WTC11 (cell line): ENCODE measurements at regions not wholly inside any gene's neighbourhood (a gene's known extent, or its start where the extent isn't known, plus 50 kb on each side); places are given as distances from the start of the nearest gene placed in this dataset.

Source experiments
- ATAC-seq: fragments of 200-7000 bp; cut with Tn5 transposase; 2 replicates; pipeline ENCODE4 v1.10.0; 2021; ENCODE audit warnings: mild to moderate bottlenecking, moderate library complexity
- CTCF ChIA-PET: fragments of 300-600 bp; sonication (Branson Sonifier 250); formaldehyde crosslinking; loops from one replicate; lab custom pipeline; 2021; ENCODE audit warnings: antibody characterized with exemption; lab: Charles Lee
- POLR2A ChIA-PET: fragments of 350-600 bp; sonication (Branson Sonifier 250); formaldehyde crosslinking; loops from one replicate; lab custom pipeline; 2021; ENCODE audit warnings: antibody characterized with exemption; lab: Charles Lee
- DNase-seq: peaks from one replicate; pipeline ENCODE4 v3.0.0; 2021; ENCODE audit warnings: low spot score
- H3K27ac Mint-ChIP-seq: 2 replicates; pipeline ENCODE4 v1.8.0; 2021; ENCODE audit warnings: mixed read lengths
- H3K27me3 Mint-ChIP-seq: 2 replicates; pipeline ENCODE4 v1.8.0; 2021; ENCODE audit warnings: low read depth, mild to moderate bottlenecking, moderate library complexity, mixed read lengths
- H3K36me3 Mint-ChIP-seq: 2 replicates; pipeline ENCODE4 v1.8.0; 2021; ENCODE audit warnings: mixed read lengths
- H3K4me1 Mint-ChIP-seq: 2 replicates; pipeline ENCODE4 v1.8.0; 2022; ENCODE audit warnings: mixed read lengths
- H3K4me3 Mint-ChIP-seq: 2 replicates; pipeline ENCODE4 v1.8.0; 2021; ENCODE audit warnings: mild to moderate bottlenecking, moderate library complexity, mixed read lengths
- H3K9me3 Mint-ChIP-seq: 2 replicates; pipeline ENCODE4 v1.8.0; 2021; ENCODE audit warnings: mixed read lengths
- ATF1 ChIP-seq: sonication (generic); formaldehyde crosslinking; IDR thresholded peaks from 2 replicates; pipeline ENCODE4 v1.8.1; 2023; ENCODE audit warnings: mild to moderate bottlenecking, moderate library complexity, missing genetic modification reagents
- ATF6 ChIP-seq: sonication (generic); formaldehyde crosslinking; IDR thresholded peaks from 2 replicates; pipeline ENCODE4 v1.8.1; 2023; ENCODE audit warnings: mild to moderate bottlenecking, missing genetic modification reagents
- CREM ChIP-seq: sonication (generic); formaldehyde crosslinking; IDR thresholded peaks from 2 replicates; pipeline ENCODE4 v1.8.1; 2022; ENCODE audit warnings: mild to moderate bottlenecking, missing genetic modification reagents, moderate library complexity
- ERG ChIP-seq: fragments of 250-450 bp; sonication (Bioruptor Pico); IDR thresholded peaks from 2 replicates; pipeline ENCODE4 v1.8.0; 2021; ENCODE audit warnings: mild to moderate bottlenecking
- ESRRA ChIP-seq: sonication (generic); formaldehyde crosslinking; IDR thresholded peaks from 2 replicates; pipeline ENCODE4 v1.8.1; 2022; ENCODE audit warnings: mild to moderate bottlenecking, missing genetic modification reagents, borderline replicate concordance
- FOXP1 ChIP-seq: sonication (generic); formaldehyde crosslinking; IDR thresholded peaks from 2 replicates; pipeline ENCODE4 v1.8.0; 2022; ENCODE audit warnings: missing genetic modification reagents, mild to moderate bottlenecking, moderate library complexity, borderline replicate concordance
- MYBL2 ChIP-seq: sonication (generic); formaldehyde crosslinking; IDR thresholded peaks from 2 replicates; pipeline ENCODE4 v1.8.1; 2023; ENCODE audit warnings: mild to moderate bottlenecking, moderate library complexity, missing genetic modification reagents
- NFATC4 ChIP-seq: fragments of 250-450 bp; sonication (Bioruptor Pico); IDR thresholded peaks from 2 replicates; pipeline ENCODE4 v1.9.0; 2021; ENCODE audit warnings: mild to moderate bottlenecking
- OVOL2 ChIP-seq: fragments of 250-450 bp; sonication (Bioruptor Pico); IDR thresholded peaks from 2 replicates; pipeline ENCODE4 v1.9.0; 2021; ENCODE audit warnings: mild to moderate bottlenecking, borderline replicate concordance
- PREB ChIP-seq: sonication (generic); formaldehyde crosslinking; IDR thresholded peaks from 2 replicates; pipeline ENCODE4 v1.8.1; 2022; ENCODE audit warnings: mild to moderate bottlenecking, missing genetic modification reagents, moderate library complexity, borderline replicate concordance
- PRRX2 ChIP-seq: fragments of 250-450 bp; sonication (Bioruptor Pico); IDR thresholded peaks from 2 replicates; pipeline ENCODE4 v1.8.0; 2021; ENCODE audit warnings: mild to moderate bottlenecking
- RELA ChIP-seq: sonication (generic); formaldehyde crosslinking; IDR thresholded peaks from 2 replicates; pipeline ENCODE4 v1.8.1; 2022; ENCODE audit warnings: missing genetic modification reagents, mild to moderate bottlenecking, borderline replicate concordance
- SMAD3 ChIP-seq: sonication (generic); formaldehyde crosslinking; IDR thresholded peaks from 2 replicates; pipeline ENCODE4 v1.8.0; 2022; ENCODE audit warnings: missing genetic modification reagents, mild to moderate bottlenecking, borderline replicate concordance
- SP1 ChIP-seq: sonication (generic); formaldehyde crosslinking; conservative IDR thresholded peaks from 2 replicates; pipeline ENCODE4 v1.8.1; 2022; ENCODE audit warnings: missing genetic modification reagents
- TCF7 ChIP-seq: sonication (generic); formaldehyde crosslinking; IDR thresholded peaks from 2 replicates; pipeline ENCODE4 v1.8.0; 2022; ENCODE audit warnings: mild to moderate bottlenecking, low read depth, missing genetic modification reagents, moderate library complexity
- ZNF512 ChIP-seq: sonication (generic); formaldehyde crosslinking; IDR thresholded peaks from 2 replicates; pipeline ENCODE4 v1.8.1; 2022; ENCODE audit warnings: missing genetic modification reagents, borderline replicate concordance
- TF ChIP-seq, protein P1 (sequence below): sonication (generic); formaldehyde crosslinking; IDR thresholded peaks from 2 replicates; pipeline ENCODE4 v1.8.1; 2023; ENCODE audit warnings: mild to moderate bottlenecking, missing genetic modification reagents, moderate library complexity
- TF ChIP-seq, protein P2 (sequence below): sonication (generic); formaldehyde crosslinking; IDR thresholded peaks from 2 replicates; pipeline ENCODE4 v1.8.0; 2022; ENCODE audit warnings: missing genetic modification reagents
- TF ChIP-seq, protein P3 (sequence below): fragments of 250-450 bp; sonication (Bioruptor Pico); IDR thresholded peaks from 2 replicates; pipeline ENCODE4 v1.9.0; 2021; ENCODE audit warnings: mild to moderate bottlenecking
- TF ChIP-seq, protein P4 (sequence below): sonication (generic); formaldehyde crosslinking; IDR thresholded peaks from 2 replicates; pipeline ENCODE4 v1.8.0; 2023; ENCODE audit warnings: missing genetic modification reagents

DNA sequence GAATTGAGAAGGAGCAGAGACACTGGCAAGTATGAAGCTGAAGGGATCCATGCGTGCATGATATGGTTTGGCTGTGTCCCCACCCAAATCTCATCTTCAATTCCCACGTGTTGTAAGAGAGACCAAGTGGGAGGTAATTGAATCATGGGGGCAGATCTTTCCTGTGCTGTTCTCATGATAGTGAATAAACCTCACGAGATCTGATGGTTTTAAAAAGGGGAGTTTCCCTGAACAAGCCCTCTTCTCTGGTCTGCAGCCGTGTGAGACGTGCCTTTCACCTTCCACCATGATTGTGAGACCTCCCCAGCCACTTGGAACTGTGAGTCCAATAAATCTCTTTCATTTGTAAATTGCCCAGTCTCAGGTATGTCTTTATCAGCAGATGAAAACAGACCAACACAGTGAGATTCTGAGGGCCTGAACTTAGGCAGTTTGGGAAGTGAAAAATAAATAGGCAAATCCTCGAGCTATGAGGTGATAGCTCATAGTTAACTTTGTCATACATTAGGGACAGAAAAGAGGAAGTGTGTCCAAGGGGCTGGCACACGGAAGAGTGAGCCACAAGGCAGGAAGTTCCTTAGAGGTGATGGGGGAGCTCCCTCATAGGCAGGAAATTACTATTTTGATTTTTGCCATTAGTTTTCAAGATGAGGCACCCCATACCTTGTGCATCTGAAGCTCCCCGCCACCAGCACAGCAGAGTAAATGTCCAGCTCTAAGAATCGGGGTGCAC lies 658.8 kb upstream of the ID2 start:
- no peak overlapping the region for H3K4me3 Mint-ChIP-seq

More for the DNA sequence above, 658.8 kb upstream of the ID2 start:
- TF ChIP-seq NFATC4 (CRISPR knock-in tag): no peak
- TF ChIP-seq MYBL2 (CRISPR knock-in tag): no peak
- TF ChIP-seq, protein P1, sequence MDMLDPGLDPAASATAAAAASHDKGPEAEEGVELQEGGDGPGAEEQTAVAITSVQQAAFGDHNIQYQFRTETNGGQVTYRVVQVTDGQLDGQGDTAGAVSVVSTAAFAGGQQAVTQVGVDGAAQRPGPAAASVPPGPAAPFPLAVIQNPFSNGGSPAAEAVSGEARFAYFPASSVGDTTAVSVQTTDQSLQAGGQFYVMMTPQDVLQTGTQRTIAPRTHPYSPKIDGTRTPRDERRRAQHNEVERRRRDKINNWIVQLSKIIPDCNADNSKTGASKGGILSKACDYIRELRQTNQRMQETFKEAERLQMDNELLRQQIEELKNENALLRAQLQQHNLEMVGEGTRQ (CRISPR knock-in tag): no peak
- TF ChIP-seq, protein P2, sequence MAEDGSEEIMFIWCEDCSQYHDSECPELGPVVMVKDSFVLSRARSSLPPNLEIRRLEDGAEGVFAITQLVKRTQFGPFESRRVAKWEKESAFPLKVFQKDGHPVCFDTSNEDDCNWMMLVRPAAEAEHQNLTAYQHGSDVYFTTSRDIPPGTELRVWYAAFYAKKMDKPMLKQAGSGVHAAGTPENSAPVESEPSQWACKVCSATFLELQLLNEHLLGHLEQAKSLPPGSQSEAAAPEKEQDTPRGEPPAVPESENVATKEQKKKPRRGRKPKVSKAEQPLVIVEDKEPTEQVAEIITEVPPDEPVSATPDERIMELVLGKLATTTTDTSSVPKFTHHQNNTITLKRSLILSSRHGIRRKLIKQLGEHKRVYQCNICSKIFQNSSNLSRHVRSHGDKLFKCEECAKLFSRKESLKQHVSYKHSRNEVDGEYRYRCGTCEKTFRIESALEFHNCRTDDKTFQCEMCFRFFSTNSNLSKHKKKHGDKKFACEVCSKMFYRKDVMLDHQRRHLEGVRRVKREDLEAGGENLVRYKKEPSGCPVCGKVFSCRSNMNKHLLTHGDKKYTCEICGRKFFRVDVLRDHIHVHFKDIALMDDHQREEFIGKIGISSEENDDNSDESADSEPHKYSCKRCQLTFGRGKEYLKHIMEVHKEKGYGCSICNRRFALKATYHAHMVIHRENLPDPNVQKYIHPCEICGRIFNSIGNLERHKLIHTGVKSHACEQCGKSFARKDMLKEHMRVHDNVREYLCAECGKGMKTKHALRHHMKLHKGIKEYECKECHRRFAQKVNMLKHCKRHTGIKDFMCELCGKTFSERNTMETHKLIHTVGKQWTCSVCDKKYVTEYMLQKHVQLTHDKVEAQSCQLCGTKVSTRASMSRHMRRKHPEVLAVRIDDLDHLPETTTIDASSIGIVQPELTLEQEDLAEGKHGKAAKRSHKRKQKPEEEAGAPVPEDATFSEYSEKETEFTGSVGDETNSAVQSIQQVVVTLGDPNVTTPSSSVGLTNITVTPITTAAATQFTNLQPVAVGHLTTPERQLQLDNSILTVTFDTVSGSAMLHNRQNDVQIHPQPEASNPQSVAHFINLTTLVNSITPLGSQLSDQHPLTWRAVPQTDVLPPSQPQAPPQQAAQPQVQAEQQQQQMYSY (CRISPR knock-in tag): no peak
- no peak for TF ChIP-seq OVOL2 (CRISPR knock-in tag)
- TF ChIP-seq, protein P3, sequence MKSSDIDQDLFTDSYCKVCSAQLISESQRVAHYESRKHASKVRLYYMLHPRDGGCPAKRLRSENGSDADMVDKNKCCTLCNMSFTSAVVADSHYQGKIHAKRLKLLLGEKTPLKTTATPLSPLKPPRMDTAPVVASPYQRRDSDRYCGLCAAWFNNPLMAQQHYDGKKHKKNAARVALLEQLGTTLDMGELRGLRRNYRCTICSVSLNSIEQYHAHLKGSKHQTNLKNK (CRISPR knock-in tag): no peak
- no peak for TF ChIP-seq CREM (CRISPR knock-in tag)
- TF ChIP-seq FOXP1 (CRISPR knock-in tag): no peak
- TF ChIP-seq RELA (CRISPR knock-in tag): no peak
- TF ChIP-seq SP1 (CRISPR knock-in tag): no peak
- no peak for TF ChIP-seq SMAD3 (CRISPR knock-in tag)
- TF ChIP-seq ZNF512 (CRISPR knock-in tag): no peak
- TF ChIP-seq ATF1 (CRISPR knock-in tag): no peak
- no peak for TF ChIP-seq PREB
- TF ChIP-seq, protein P4, sequence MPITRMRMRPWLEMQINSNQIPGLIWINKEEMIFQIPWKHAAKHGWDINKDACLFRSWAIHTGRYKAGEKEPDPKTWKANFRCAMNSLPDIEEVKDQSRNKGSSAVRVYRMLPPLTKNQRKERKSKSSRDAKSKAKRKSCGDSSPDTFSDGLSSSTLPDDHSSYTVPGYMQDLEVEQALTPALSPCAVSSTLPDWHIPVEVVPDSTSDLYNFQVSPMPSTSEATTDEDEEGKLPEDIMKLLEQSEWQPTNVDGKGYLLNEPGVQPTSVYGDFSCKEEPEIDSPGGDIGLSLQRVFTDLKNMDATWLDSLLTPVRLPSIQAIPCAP (CRISPR knock-in tag): no peak
- no peak for TF ChIP-seq PRRX2 (CRISPR knock-in tag)
- no peak for TF ChIP-seq ATF6
- no peak for TF ChIP-seq ESRRA (CRISPR knock-in tag)
- TF ChIP-seq TCF7 (CRISPR knock-in tag): no peak
- TF ChIP-seq ERG: no peak
- Mint-ChIP-seq H3K27me3 (peaks cover 2% of the 10 kb centered on the region; the same call in 1 of the 2 replicates), H3K36me3 (peaks cover 8% of the 10 kb centered on the region), H3K27ac (no peak overlapping the region), H3K4me1 (peaks cover 3% of the 10 kb centered on the region), H3K9me3 (peaks cover 44% of the 10 kb centered on the region)
- ChIA-PET POLR2A (no interaction called here), CTCF (no interaction called here)
- ATAC-seq: no peak
- DNase-seq: no peak
